SKM-1 treated with dmso at 0.1 percent for 144 hours (cell line): ENCODE measurements at regions not wholly inside any gene's neighbourhood (a gene's known extent, or its start where the extent isn't known, plus 50 kb on each side); places are given as distances from the start of the nearest gene placed in this dataset.

ENCODE experiments used
- DNase-seq: peaks from one replicate; lab custom pipeline; 2025; ENCODE audit not compliant: unreplicated experiment; lab: John Stamatoyannopoulos, UW

DNA sequence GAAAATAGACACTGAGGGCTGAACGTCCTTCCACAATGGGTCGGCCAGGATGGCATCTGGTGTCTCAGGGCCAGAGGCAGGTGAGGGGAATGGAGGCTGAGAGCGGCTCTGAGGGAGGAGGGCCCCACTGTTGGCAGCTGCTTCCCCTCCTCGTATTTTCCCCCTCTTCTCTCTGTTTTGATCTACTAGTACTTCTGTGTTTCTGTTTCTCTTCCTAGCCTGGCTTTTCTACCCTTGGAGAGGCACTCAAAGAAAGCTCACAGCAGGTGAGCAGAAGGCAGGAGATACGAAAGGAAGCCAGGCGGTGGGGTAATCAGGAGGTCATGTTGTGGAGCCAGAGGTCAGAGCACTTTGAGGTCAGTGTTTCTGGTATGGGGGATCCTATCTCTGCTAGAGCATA is 151.8 kb upstream of the GATB start:
- DNase-seq, result no peak

DNA sequence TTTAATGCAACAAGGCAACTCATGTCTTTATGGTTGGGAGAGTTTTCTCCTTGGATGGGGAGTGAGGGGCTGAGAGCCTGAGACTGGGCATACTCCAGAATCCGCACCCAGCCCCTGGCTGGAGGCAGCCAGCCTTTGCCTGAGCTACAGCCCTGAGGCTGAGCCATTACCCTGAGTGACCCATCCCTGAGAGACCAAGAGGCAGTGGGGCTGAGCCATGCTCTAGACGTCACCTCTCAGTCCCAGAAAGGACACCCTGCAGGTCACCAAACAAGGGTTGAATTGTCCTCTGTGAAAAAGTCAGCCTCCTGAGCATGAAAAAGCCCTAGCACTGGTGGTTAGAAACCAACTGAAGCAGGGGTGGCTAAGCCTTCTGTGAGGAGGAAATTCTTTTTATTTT is 151.2 kb upstream of the GATB start:
- DNase-seq, result no peak

DNA sequence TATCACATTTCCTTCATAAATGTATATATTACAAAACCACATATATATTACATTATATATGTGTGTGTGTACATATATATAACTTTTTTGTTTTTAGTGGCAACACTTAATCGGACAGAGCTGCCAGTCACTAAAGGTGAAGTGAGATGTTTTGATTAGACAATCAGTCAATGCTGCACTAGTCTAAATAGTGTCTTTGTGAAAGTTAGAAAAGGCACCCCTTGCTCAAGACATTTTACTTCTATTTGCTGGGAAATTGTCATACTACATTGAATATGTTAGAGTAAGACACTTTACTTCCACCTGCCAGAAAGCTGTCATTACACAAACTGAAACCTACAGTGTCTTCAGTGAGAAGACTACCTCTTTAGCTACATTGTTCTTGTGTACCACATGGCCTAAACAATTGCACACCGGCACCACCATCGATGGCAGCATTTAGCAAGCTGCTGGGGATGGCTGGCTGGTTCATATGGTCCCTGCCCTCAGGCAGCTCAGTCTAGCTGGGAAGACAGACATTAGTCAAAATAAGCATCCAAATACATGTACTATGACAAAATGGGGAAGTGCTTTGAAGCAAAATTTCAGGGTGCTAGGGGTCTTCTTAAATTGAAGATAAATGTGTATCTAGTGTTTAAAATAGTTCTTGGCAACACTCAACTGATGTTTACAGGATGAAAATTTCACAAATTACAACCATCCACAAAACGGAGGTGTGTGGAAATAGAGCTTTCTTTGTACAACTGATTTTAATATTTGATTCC is 148.1 kb upstream of the GATB start:
- DNase-seq, result no peak

DNA sequence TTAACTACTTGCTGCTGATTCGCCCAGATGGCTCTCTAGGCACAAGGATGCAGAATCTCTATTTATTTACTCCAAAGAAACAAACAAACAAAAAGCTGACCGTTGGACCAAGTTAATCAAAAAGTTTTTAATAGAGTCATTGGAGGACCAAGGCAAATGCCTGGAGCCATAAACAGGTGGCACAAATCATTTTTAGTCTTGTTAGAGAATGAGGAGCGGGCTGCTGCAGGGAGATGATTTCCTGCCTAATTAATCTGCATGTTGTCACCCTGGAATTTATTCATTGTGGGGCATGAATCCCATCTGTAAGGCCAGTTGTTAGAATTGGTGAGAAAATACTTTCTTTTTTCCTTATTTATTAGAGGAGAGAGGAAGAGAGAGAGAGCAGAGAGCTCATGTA is 147.4 kb upstream of the GATB start:
- DNase-seq, result no peak

DNA sequence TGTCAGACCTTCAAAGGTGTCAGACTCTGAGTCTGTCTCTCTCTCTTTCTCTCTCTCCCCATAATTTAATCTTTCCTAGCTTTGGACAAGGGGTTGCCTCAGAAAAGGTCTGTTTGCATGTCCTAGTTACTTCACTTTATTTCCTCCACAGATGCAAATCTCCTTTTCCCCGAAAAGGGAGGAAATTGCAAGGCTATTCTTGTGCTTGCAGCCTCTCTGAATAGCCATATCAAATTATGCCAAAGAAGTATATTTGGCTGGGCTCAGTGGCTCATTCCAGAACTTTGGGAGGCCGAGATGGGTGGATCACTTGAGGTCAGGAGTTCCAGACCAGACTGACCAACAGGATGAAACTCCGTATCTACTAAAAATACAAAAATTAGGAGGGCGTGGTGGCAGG is 145.6 kb upstream of the GATB start:
- no peak for DNase-seq

DNA sequence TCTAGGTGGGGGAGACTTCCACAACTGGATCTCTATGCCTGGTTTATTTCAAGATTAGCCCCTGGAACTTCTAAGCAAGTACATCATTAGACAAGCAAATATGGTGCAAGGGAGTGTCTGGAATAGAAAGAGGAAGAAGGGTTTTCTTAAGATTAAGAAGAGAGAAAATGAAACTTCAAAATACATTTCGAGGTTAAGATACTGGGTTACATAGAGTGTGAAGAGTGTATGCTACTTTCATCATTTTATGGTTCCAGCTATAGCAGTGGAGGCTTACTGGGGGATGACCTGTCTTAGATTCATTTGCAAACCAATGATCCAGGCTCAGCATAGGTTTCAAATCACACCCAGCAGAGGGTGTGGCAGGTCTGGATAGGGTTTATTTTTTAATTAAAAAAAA is 144.4 kb upstream of the GATB start:
- DNase-seq, result peak; percentile 39

DNA sequence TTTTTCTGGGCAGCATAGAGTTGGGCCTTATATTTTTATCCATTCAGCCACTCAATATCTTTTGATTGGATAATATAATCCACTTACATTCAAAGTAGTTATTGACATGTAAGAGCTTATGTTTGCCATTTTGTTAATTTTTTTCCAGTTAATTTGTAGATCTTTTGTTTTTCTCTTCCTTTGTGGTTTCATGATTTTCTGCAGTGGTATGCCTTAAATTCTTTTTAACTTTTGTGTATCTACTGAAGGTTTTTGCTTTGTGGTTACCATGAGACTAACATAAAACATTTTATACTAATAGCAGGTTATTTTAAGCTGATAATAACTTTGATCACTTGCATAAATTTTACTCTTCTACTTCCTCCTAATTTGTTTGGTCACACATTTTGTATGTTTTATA is 140.8 kb upstream of the GATB start:
- DNase-seq, result no peak

DNA sequence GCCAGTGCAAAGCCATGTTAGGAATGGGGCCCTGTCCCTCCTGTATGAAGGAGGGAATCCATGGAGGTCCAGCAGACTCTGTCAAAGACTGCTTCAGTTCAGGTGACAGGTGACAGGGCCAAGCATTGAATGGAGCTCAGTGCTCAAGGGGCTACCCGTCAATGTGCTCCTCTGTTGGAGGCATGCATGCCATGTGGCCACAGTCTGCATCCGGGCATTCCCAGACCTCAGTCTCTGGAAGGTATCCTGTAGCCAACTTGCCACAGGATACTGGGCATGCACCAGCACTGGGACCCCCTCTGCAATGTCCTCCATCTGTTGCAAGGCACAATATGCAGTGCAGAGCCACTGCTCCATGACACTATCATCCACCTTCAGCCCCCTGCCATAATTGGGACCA is 136.1 kb upstream of the GATB start:
- DNase-seq, result no peak

DNA sequence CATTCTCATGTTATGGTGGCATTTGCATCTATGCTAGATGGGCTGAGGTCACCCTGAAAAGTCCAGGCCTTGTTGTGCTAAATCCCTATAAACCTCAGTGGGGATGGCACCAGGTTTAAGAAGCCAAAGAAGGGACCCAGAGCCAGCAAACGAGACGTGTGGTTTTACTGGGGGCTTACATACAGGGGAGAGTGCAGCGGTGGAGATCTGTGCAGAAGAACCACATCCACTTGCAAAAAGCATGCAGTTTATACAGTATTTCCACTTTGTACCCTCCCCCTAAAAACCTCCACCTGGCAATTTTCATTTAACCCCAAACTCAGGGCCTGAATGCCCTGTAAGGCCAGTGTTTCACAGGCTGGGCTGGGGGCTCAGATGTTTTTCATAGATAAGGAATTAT is 134.9 kb upstream of the GATB start:
- no peak for DNase-seq

DNA sequence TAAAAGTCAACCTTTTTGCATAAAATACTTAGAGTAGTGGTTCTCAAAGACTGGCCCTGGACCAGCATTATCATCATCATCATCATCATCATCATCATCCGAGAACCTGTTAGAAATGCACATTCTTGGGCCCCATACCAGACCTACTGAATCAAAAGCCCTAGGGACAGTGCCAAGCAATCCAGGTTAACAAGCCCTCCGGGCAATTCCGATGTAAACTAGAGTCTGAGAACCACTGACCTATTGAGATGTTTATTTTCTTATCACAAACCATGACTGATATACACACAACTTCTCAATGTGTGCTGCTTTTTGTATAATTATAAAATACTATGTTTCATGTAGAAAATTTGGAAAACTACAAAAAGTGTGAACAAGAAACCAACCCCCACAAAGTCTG is 133.4 kb upstream of the GATB start:
- no peak for DNase-seq

DNA sequence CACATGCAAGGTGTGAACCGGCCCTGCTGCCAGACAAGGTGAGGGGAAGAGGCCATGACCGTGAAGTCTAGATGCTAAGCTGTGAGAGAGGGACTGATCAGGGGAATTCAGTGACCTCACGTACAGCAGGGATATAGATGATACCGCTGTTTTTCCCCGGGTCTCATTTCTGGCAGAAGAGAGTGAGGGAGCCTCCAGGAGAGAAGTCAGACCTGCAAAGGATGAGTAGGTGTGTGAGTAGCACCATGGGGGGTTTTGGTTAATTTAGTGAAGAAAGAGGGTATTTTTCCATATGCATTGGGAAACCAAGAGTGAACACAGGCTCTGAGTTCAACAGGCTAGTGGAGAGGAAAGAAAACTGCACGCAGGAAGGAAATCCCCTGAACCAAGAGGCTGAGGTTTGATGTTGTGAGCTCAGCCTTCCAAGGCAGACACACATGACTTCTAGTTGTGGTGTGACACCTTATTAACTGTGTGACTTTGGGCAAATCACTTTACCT is 127.6 kb upstream of the GATB start:
- no peak for DNase-seq

DNA sequence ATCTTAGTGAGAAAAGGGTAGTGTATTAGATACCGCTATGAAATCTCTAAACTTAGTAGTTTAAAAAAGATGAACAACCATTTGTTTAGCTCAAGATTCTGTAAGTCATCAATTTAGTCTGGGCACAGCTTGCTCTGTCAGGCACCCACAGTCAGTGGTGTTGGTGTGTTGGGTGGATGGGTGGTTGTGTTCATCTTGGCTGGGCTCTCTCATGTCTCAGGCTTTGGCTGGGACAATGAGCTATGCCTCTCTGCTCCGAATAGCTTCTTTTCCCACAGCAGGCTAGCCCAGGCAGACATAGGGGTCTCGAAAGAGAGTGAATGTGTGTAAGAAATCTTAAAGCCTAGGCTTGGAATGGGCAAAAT is 127.0 kb upstream of the GATB start:
- DNase-seq, result no peak

DNA sequence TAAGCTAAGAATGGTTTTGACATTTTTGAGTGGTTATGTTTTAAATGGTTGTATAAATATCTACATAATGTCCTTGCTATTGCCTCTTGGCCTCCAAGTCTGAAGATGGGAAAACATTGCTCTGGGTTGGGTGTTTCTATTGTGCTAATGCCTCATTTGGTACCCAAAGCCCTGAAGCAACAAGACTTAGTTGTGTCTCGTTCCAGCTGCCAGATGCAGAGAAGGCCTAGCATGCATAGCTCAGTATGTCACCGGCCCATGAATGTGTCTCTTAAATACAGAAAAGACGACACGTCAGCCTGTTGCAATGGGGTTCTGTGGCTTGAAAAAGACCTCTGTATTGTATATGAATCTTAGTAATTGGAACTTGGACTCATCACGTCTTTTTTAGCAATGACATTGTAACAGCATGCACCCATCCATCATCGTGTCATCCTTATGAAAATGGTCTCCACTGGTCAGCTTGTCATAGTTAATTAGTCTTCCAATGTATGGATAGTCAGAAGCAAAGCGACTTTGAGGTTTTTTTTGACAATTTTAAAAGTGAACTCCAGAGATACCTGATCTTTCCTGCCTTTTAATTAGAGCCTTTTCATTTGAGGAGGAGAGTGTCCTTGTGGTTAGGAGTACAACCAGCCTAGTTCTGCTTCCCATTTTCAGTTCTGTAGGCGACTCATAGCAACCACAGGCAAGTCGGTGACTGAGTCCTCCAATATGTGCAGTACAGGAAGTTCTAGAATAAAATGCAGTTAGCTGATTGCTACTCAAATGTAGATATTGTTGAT is 126.4 kb upstream of the GATB start:
- DNase-seq, result peak; percentile 93

DNA sequence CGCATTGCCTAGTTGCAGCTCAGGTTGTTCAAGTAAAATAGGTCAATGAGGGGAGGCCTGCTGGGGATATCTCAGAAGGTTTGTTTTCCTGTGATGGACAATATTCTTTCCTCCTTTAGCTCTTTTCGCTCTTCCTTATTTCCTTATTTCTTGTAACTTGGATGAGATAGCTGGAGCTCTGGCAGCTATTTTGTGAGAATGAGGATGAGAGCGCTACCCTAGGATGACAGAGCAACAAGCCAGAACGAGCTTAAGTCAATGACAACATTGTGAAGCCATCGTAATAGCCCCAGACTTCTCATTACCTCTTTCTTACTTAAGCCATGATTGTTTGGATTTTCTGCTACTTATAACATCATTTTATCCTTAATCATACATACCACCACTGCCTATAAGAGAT is 124.3 kb upstream of the GATB start:
- no peak for DNase-seq

DNA sequence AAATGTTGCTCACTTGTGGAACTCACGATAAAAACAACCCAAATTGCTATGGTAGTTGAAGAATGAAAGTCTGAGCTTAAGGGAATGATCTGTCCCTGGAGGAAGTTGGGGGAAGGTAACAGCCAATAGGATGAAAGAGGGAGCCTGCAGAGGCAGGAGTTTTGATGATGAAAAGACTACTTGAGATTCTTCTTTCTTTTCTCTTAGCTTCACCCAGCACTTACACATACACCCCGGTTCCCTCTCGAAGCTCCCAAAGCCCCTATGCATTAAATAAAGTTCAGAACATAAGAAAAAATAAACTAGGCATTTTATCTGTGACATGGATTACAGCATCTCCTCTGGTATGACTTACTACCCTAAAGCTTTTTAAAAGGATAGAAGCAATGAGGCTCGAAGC is 122.9 kb upstream of the GATB start:
- no peak for DNase-seq

DNA sequence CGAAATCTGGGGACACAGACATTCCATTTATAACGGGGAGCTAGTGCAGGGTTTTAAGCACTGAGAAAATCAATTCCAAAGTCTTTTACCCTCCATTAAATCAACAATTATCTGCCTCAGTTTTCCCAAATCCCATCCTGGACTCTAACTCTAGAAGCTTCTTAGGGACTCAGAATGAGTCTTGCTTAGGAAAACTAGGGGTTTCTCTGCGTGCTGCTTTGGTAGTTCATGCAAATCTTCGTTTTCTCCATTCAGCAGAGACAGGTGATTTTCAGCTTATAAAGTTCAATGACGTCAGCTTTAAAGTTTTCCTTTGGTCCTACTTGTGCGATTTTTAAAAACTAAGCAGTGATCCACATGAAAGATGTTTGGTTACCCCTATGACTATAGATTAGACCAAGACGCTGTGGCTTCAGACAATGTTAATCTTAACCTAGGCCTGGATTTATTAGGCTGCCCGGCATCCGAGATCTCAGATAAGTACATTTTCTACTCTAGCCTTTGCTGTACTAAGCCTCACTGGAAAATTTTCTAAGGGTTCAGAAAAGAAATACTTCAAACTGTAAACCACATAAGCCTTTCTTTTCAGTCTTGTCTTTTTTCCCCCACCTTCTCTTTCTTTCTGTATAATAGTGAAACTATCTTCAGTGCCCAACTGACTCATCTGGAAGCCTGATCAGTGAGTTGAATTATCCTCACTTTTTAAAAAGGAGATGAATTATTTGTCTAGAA is 121.4 kb upstream of the GATB start:
- DNase-seq, result no peak

DNA sequence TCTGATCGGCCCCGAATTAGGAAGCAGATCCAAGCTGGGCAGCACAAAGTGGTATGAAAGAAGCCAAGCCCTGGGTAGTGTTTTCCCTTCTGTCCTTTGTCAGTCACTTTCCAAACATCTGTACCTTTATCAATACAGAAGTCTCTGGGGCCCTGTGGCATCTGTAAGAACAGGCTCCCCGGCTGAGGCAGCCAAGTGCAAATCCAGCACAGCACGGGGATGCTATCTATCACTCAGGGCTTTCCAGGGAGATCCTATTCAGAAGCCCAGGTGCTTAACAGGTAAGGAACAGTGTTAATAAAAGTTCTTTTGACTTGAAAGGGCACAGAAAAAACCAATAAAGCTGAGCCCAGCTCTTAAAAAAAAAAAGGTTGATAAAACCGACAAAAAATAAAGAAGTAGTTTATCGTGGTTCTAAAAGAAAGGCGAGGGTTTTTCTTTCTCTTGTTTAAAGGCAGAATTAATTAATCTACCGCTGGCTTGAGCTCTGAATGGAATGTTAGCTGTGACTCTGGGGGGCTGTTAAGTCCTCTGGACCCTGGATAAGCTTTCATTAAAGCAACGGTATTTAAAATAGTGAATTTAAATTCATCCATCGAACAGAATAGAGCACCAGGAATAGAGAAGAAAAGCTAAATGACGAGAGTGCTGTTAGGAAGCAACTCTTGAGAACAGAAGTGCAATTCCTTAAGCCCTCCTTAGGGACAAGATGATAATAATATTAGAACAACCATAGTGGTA is 119.1 kb upstream of the GATB start:
- no peak for DNase-seq

DNA sequence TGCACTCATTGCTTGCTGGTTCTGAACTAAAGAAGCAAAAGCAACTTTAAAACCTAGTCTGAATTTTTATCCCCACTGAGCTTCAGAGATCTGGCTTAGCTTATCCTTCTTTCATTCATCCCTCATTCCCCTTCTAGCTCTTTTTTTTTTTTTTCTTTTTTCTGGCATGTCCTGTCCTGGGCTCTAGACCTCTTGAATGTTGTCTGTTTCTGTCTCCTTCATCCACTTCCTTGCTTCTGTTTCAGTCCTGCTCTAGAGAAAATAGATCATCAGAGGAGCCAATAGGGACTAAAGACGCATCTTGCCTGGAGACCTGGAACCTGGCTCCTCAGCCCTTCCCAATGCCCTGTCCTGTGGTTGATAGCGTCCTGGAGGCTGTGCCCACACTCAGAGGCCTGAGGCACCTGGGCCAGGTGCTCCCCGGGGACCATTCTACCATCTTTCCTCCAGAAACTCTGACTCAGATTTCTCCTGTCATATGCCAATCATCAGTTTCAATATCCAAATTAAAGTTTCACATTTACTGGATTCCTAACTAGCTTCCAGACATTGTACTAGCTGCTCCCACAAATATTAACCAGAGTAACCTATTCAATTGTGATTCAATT is 115.7 kb upstream of the GATB start:
- DNase-seq, result no peak

DNA sequence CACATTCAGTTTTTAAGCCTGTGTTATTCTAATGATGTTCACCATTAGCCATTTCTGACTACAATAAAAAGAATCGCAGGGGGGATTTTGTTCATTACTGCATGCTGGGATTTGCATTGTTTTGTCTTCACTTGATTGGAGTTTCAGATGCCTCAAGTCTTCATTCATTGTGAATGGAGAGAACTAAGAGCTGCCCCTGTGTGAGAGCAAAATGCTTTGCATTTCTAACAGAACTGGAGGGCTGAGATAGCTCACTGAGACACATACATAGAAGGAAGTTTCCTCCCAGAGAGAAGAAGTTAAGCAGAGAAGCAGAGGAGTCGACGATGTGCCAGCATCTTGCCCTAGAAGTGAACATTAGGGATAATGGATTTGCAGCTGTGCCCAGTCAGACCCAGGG is 113.5 kb upstream of the GATB start:
- DNase-seq, result no peak

DNA sequence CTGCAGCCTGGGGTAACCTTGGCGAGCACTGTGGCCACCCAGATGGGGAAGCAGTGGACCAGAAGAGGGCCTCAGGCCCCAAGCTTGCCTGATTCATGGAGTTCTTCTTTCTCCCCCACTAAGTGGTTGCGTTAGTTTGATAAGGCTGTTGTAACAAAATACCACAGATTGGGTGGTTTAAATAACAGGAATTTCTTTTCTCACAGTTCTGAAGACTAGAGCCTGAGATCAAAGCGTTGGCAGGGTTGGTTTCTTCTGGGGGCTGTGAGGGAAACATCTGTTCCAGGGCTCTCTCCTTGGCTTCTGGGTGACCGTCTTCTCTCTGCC is 105.7 kb upstream of the GATB start:
- DNase-seq, result peak; percentile 82
